ENCODE measurements at regions not wholly inside any gene's neighbourhood (a gene's known extent, or its start where the extent isn't known, plus 50 kb on each side); places are given as distances from the start of the nearest gene placed in this dataset.
A peak's percentile ranks its signal among the peaks of the same experiment; 100 is the strongest.

GRCh38 chr1:234908571-234908970, 220.1 kb downstream of the TOMM20 start:
- Mint-ChIP-seq H3K27me3 (no peaks in the 10 kb centered on the region), H3K9me3 (no peaks in the 10 kb centered on the region), H3K4me1 (peaks cover 21 to 33% (median 28%) of the 10 kb centered on the region in 7 donors), H3K27ac (peak overlapping the region in 2 of 9 donors; percentile 31 to 45), H3K36me3 (no peaks in the 10 kb centered on the region), H3K4me3 (no peak overlapping the region)
- intact Hi-C loops (cut with micrococcal nuclease): no loop called here
- ATAC-seq (no peak), DNase-seq (no peak)
- Histone ChIP-seq H3K9me3 (ENCODE audit: control insufficient read depth in 2 of 3, low read length in 3 of 3) (no peaks in the 10 kb centered on the region), H3K4me3 (ENCODE audit: low read length) (no peak overlapping the region), H3K36me3 (ENCODE audit: control insufficient read depth in 2 of 3, insufficient read depth in 3 of 3, low read length in 3 of 3) (no peaks in the 10 kb centered on the region), H3K27me3 (ENCODE audit: control insufficient read depth in 2 of 2, insufficient read depth in 2 of 2, low read length in 2 of 2) (no peaks in the 10 kb centered on the region), H3K27ac (ENCODE audit: low read depth, low read length) (no peak overlapping the region), H3K4me1 (ENCODE audit: control insufficient read depth in 2 of 2, insufficient read depth in 2 of 2, low read length in 2 of 2) (peaks cover 18% of the 10 kb centered on the region in 2 donors)
- ChIA-PET POLR2A (no interaction called here), CTCF (no interaction called here)

GRCh38 chr1:234907940-234908405, 220.7 kb downstream of the TOMM20 start:
- POLR2A ChIA-PET: no interaction called here
- no peaks in the 10 kb centered on the region for H3K9me3 ChIP-seq (ENCODE audit: control insufficient read depth in 2 of 3, low read length in 3 of 3)
- H3K27me3 ChIP-seq (ENCODE audit: control insufficient read depth in 2 of 2, insufficient read depth in 2 of 2, low read length in 2 of 2): no peaks in the 10 kb centered on the region
- ATAC-seq: no peak
- Mint-ChIP-seq H3K27ac (peak overlapping the region in 2 of 9 donors; percentile 23 to 45), H3K4me1 (peaks cover 20 to 27% (median 24%) of the 10 kb centered on the region in 7 donors), H3K36me3 (no peaks in the 10 kb centered on the region), H3K4me3 (no peak overlapping the region), H3K9me3 (no peaks in the 10 kb centered on the region), H3K27me3 (no peaks in the 10 kb centered on the region)
- DNase-seq: no peak
- intact Hi-C loops (cut with micrococcal nuclease): no loop called here
- H3K4me3 ChIP-seq (ENCODE audit: low read length): no peak overlapping the region
- CTCF ChIA-PET: no interaction called here
- no peak overlapping the region for H3K27ac ChIP-seq (ENCODE audit: low read depth, low read length)
- H3K4me1 ChIP-seq (ENCODE audit: control insufficient read depth in 2 of 2, insufficient read depth in 2 of 2, low read length in 2 of 2): peaks cover 18% of the 10 kb centered on the region in 2 donors
- no peaks in the 10 kb centered on the region for H3K36me3 ChIP-seq (ENCODE audit: control insufficient read depth in 2 of 3, insufficient read depth in 3 of 3, low read length in 3 of 3)

GRCh38 chr1:234907208-234907939, 221.3 kb downstream of the TOMM20 start:
- H3K27ac ChIP-seq (ENCODE audit: low read depth, low read length): no peak overlapping the region
- H3K36me3 ChIP-seq (ENCODE audit: control insufficient read depth in 2 of 3, insufficient read depth in 3 of 3, low read length in 3 of 3): no peaks in the 10 kb centered on the region
- no peaks in the 10 kb centered on the region for H3K36me3 Mint-ChIP-seq
- peaks cover 16 to 22% (median 19%) of the 10 kb centered on the region in 7 donors for H3K4me1 Mint-ChIP-seq
- CTCF ChIA-PET: no interaction called here
- peaks cover 13 to 16% of the 10 kb centered on the region in 2 donors for H3K4me1 ChIP-seq (ENCODE audit: control insufficient read depth in 2 of 2, insufficient read depth in 2 of 2, low read length in 2 of 2)
- H3K4me3 ChIP-seq (ENCODE audit: low read length): no peak overlapping the region
- H3K9me3 ChIP-seq (ENCODE audit: control insufficient read depth in 2 of 3, low read length in 3 of 3): no peaks in the 10 kb centered on the region
- no peak for DNase-seq
- intact Hi-C loops (cut with micrococcal nuclease): no loop called here
- H3K27ac Mint-ChIP-seq: peak overlapping the region in 3 of 9 donors; percentile 19 to 39 (median 23)
- no peaks in the 10 kb centered on the region for H3K27me3 Mint-ChIP-seq
- H3K4me3 Mint-ChIP-seq: no peak overlapping the region
- H3K9me3 Mint-ChIP-seq: no peaks in the 10 kb centered on the region
- ATAC-seq: no peak
- POLR2A ChIA-PET: no interaction called here
- no peaks in the 10 kb centered on the region for H3K27me3 ChIP-seq (ENCODE audit: control insufficient read depth in 2 of 2, insufficient read depth in 2 of 2, low read length in 2 of 2)

GRCh38 chr1:234906654-234907053, 222.0 kb downstream of the TOMM20 start:
- no peaks in the 10 kb centered on the region for H3K27me3 Mint-ChIP-seq
- H3K9me3 Mint-ChIP-seq: no peaks in the 10 kb centered on the region
- intact Hi-C loops (cut with micrococcal nuclease): no loop called here
- H3K4me1 Mint-ChIP-seq: peaks cover 9 to 15% (median 12%) of the 10 kb centered on the region in 7 donors
- Histone ChIP-seq H3K9me3 (ENCODE audit: control insufficient read depth in 2 of 3, low read length in 3 of 3) (no peaks in the 10 kb centered on the region), H3K4me1 (ENCODE audit: control insufficient read depth in 2 of 2, insufficient read depth in 2 of 2, low read length in 2 of 2) (peaks cover 6 to 11% of the 10 kb centered on the region in 2 donors), H3K27ac (ENCODE audit: low read depth, low read length) (no peak overlapping the region), H3K4me3 (ENCODE audit: low read length) (no peak overlapping the region), H3K36me3 (ENCODE audit: control insufficient read depth in 2 of 3, insufficient read depth in 3 of 3, low read length in 3 of 3) (no peaks in the 10 kb centered on the region), H3K27me3 (ENCODE audit: control insufficient read depth in 2 of 2, insufficient read depth in 2 of 2, low read length in 2 of 2) (no peaks in the 10 kb centered on the region)
- no peaks in the 10 kb centered on the region for H3K36me3 Mint-ChIP-seq
- CTCF ChIA-PET: no interaction called here
- H3K4me3 Mint-ChIP-seq: no peak overlapping the region
- DNase-seq (no peak), ATAC-seq (no peak)
- POLR2A ChIA-PET: no interaction called here
- H3K27ac Mint-ChIP-seq: no peak overlapping the region

- intact Hi-C loops (cut with micrococcal nuclease): no loop called here
- ATAC-seq (no peak), DNase-seq (no peak)
- no peaks in the 10 kb centered on the region for H3K27me3 ChIP-seq (ENCODE audit: control insufficient read depth in 2 of 2, insufficient read depth in 2 of 2, low read length in 2 of 2)
- H3K27me3 Mint-ChIP-seq: no peaks in the 10 kb centered on the region
- POLR2A ChIA-PET: no interaction called here
- H3K4me3 ChIP-seq (ENCODE audit: low read length): no peak overlapping the region
- no peaks in the 10 kb centered on the region for H3K9me3 ChIP-seq (ENCODE audit: control insufficient read depth in 2 of 3, low read length in 3 of 3)
- no peaks in the 10 kb centered on the region for H3K9me3 Mint-ChIP-seq
- H3K36me3 Mint-ChIP-seq: no peaks in the 10 kb centered on the region
- peaks cover 0 to 2% (median 0%) of the 10 kb centered on the region in 7 donors for H3K4me1 Mint-ChIP-seq
- no peak overlapping the region for H3K4me3 Mint-ChIP-seq
- no peak overlapping the region for H3K27ac ChIP-seq (ENCODE audit: low read depth, low read length)
- no peaks in the 10 kb centered on the region for H3K36me3 ChIP-seq (ENCODE audit: control insufficient read depth in 2 of 3, insufficient read depth in 3 of 3, low read length in 3 of 3)
- CTCF ChIA-PET: no interaction called here
- no peaks in the 10 kb centered on the region for H3K4me1 ChIP-seq (ENCODE audit: control insufficient read depth in 2 of 2, insufficient read depth in 2 of 2, low read length in 2 of 2)
- no peak overlapping the region for H3K27ac Mint-ChIP-seq
Observed at GRCh38 chr1:234902774-234903547, 225.7 kb downstream of the TOMM20 start.

GRCh38 chr1:234901491-234902049, 227.1 kb downstream of the TOMM20 start:
- no peak for ATAC-seq
- no peaks in the 10 kb centered on the region for H3K9me3 ChIP-seq (ENCODE audit: control insufficient read depth in 2 of 3, low read length in 3 of 3)
- H3K4me3 ChIP-seq (ENCODE audit: low read length): no peak overlapping the region
- H3K27ac ChIP-seq (ENCODE audit: low read depth, low read length): no peak overlapping the region
- H3K27ac Mint-ChIP-seq: no peak overlapping the region
- DNase-seq: no peak
- no peaks in the 10 kb centered on the region for H3K9me3 Mint-ChIP-seq
- peaks cover 0 to 7% (median 5%) of the 10 kb centered on the region in 7 donors for H3K4me1 Mint-ChIP-seq
- H3K4me3 Mint-ChIP-seq: no peak overlapping the region
- no peaks in the 10 kb centered on the region for H3K36me3 ChIP-seq (ENCODE audit: control insufficient read depth in 2 of 3, insufficient read depth in 3 of 3, low read length in 3 of 3)
- no peaks in the 10 kb centered on the region for H3K4me1 ChIP-seq (ENCODE audit: control insufficient read depth in 2 of 2, insufficient read depth in 2 of 2, low read length in 2 of 2)
- CTCF ChIA-PET: no interaction called here
- no peaks in the 10 kb centered on the region for H3K36me3 Mint-ChIP-seq
- intact Hi-C loops (cut with micrococcal nuclease): no loop called here
- no peaks in the 10 kb centered on the region for H3K27me3 ChIP-seq (ENCODE audit: control insufficient read depth in 2 of 2, insufficient read depth in 2 of 2, low read length in 2 of 2)
- no peaks in the 10 kb centered on the region for H3K27me3 Mint-ChIP-seq
- POLR2A ChIA-PET: interaction anchor here (0.6 to 1.0 kb wide), 2 partner anchors 10 to 147 kb away, joined by 4 read pairs; no protein-coding TSS in a partner anchor
